Sigmoid colon (tissue), 6 donors: ENCODE measurements at regions not wholly inside any gene's neighbourhood (a gene's known extent, or its start where the extent isn't known, plus 50 kb on each side); places are given as distances from the start of the nearest gene placed in this dataset.

Experiments
- DNase-seq: peaks from one replicate; pipeline ENCODE4 v3.0.0-alpha.2; 2019
- H3K27ac ChIP-seq, 4 donors: fragments of 200-600 bp; sonication (generic); one replicate each; pipeline ENCODE4 v1.5.1; 2016 to 2019; ENCODE audit warnings: mild to moderate bottlenecking in 1 of 4
- H3K27me3 ChIP-seq, 3 donors: fragments of 200-600 bp; sonication (generic); one replicate each; pipeline ENCODE4 v1.5.1; 2019; ENCODE audit warnings: mild to moderate bottlenecking in 1 of 3
- H3K36me3 ChIP-seq, 4 donors: fragments of 200-600 bp; sonication (generic); one replicate each; pipeline ENCODE4 v1.5.1; 2016 to 2019
- H3K4me1 ChIP-seq, 4 donors: fragments of 200-600 bp; sonication (generic); one replicate each; pipeline ENCODE4 v1.5.1; 2017 to 2019
- H3K4me3 ChIP-seq, 4 donors: fragments of 200-600 bp; sonication (generic); one replicate each; pipeline ENCODE4 v1.5.1; 2017 to 2019; ENCODE audit warnings: mild to moderate bottlenecking in 2 of 4, moderate library complexity in 1 of 4
- H3K9me3 ChIP-seq, 4 donors: fragments of 200-600 bp in 3 of 4; sonication (generic) in 3 of 4; one replicate each; pipeline versions ENCODE4 v1.5.1 to v1.6.1; 2013 to 2019
- CTCF ChIP-seq, 4 experiments: fragments of 450-650 bp in 3 of 4; fragments of 200-600 bp in 1 of 4; IDR thresholded peaks; one replicate each; pipeline ENCODE4 v1.5.1; 2016 to 2019; ENCODE audit warnings: antibody characterized with exemption in 4 of 4, mild to moderate bottlenecking in 3 of 4, moderate library complexity in 2 of 4
- EP300 ChIP-seq, 4 donors: sonication (generic); formaldehyde crosslinking; IDR thresholded peaks; one replicate each; pipeline ENCODE4 v1.6.1; 2017; ENCODE audit warnings: antibody characterized with exemption in 4 of 4
- POLR2A ChIP-seq, 2 donors: fragments of 450-650 bp; IDR thresholded peaks; one replicate each; pipeline ENCODE4 v1.6.1; 2016; ENCODE audit warnings: antibody characterized with exemption in 2 of 2, mild to moderate bottlenecking in 2 of 2, moderate library complexity in 2 of 2
- POLR2AphosphoS5 ChIP-seq, 4 donors: sonication (generic); formaldehyde crosslinking; IDR thresholded peaks; one replicate each; pipeline ENCODE4 v1.6.1; 2017; ENCODE audit warnings: antibody characterized with exemption in 4 of 4
- WGBS, 2 donors: extraction: QIAGEN DNeasy Blood & Tissue Kit; methylation state at CpG; one replicate each; pipeline ENCODE4 v1.1.7; 2013; 5-methylcytosine and 5-hydroxymethylcytosine counted together
- intact Hi-C: fragments of 100-400 bp; cut with DNase I; formaldehyde crosslinking; loops from one replicate; pipeline ENCODE4 v1.15.1; 2023
- donor health status: healthy with polysubstance abuse.
- donor health status: healthy.

GRCh38 chr3:151561878-151562277 is 101.0 kb upstream of the IGSF10 start:
- Histone ChIP-seq H3K4me3 (no peak overlapping the region), H3K27ac (no peak overlapping the region), H3K27me3 (no peaks in the 10 kb centered on the region), H3K4me1 (no peaks in the 10 kb centered on the region), H3K9me3 (no peaks in the 10 kb centered on the region), H3K36me3 (no peaks in the 10 kb centered on the region)
- TF ChIP-seq EP300 (IDR thresholded peaks at IDR 0.05) (no peak), CTCF (IDR thresholded peaks at IDR 0.05) (no peak), POLR2AphosphoS5 (IDR thresholded peaks at IDR 0.05) (no peak), POLR2A (IDR thresholded peaks at IDR 0.05) (no peak)
- DNase-seq = no peak
- WGBS, 2 donors = 68 to 74% methylated on average over 3 of the region's 3 CpGs
- intact Hi-C loops = no loop called here

- Histone ChIP-seq H3K4me1 (no peaks in the 10 kb centered on the region), H3K9me3 (no peaks in the 10 kb centered on the region), H3K27me3 (no peaks in the 10 kb centered on the region), H3K4me3 (no peak overlapping the region), H3K36me3 (no peaks in the 10 kb centered on the region), H3K27ac (no peak overlapping the region)
- WGBS, 2 donors = 42 to 53% methylated on average over 2 of the region's 2 CpGs
- DNase-seq = no peak
- TF ChIP-seq EP300 (IDR thresholded peaks at IDR 0.05) (no peak), POLR2A (IDR thresholded peaks at IDR 0.05) (no peak), POLR2AphosphoS5 (IDR thresholded peaks at IDR 0.05) (no peak), CTCF (IDR thresholded peaks at IDR 0.05) (no peak)
- intact Hi-C loops = no loop called here
Observed at GRCh38 chr3:151560738-151561137, 99.9 kb upstream of the IGSF10 start.

- H3K9me3 ChIP-seq = no peaks in the 10 kb centered on the region
- no peaks in the 10 kb centered on the region for H3K36me3 ChIP-seq
- no peaks in the 10 kb centered on the region for H3K4me1 ChIP-seq
- 82 to 85% methylated on average over 5 of the region's 5 CpGs for WGBS, 2 donors
- no peak overlapping the region for H3K4me3 ChIP-seq
- TF ChIP-seq EP300 (IDR thresholded peaks at IDR 0.05) (no peak), POLR2A (IDR thresholded peaks at IDR 0.05) (no peak), POLR2AphosphoS5 (IDR thresholded peaks at IDR 0.05) (no peak), CTCF (IDR thresholded peaks at IDR 0.05) (no peak)
- no peak for DNase-seq
- intact Hi-C loops = no loop called here
- H3K27ac ChIP-seq = no peak overlapping the region
- no peaks in the 10 kb centered on the region for H3K27me3 ChIP-seq
Observed at GRCh38 chr3:151559736-151560135, 98.9 kb upstream of the IGSF10 start.

GRCh38 chr3:151558661-151559060 is 97.8 kb upstream of the IGSF10 start:
- Histone ChIP-seq H3K27ac (no peak overlapping the region), H3K36me3 (no peaks in the 10 kb centered on the region), H3K4me3 (no peak overlapping the region), H3K9me3 (no peaks in the 10 kb centered on the region), H3K27me3 (no peaks in the 10 kb centered on the region), H3K4me1 (no peaks in the 10 kb centered on the region)
- DNase-seq = no peak
- TF ChIP-seq POLR2A (IDR thresholded peaks at IDR 0.05) (no peak), CTCF (IDR thresholded peaks at IDR 0.05) (no peak), POLR2AphosphoS5 (IDR thresholded peaks at IDR 0.05) (no peak), EP300 (IDR thresholded peaks at IDR 0.05) (no peak)
- intact Hi-C loops = no loop called here

GRCh38 chr3:151557068-151557840 is 96.4 kb upstream of the IGSF10 start:
- intact Hi-C loops = no loop called here
- no peak for DNase-seq

More at GRCh38 chr3:151557068-151557840, 96.4 kb upstream of the IGSF10 start:
- H3K27me3 ChIP-seq = no peaks in the 10 kb centered on the region
- WGBS, 2 donors = 64 to 84% methylated on average over 2 of the region's 2 CpGs
- TF ChIP-seq EP300 (IDR thresholded peaks at IDR 0.05) (no peak), POLR2AphosphoS5 (IDR thresholded peaks at IDR 0.05) (no peak), CTCF (IDR thresholded peaks at IDR 0.05) (no peak), POLR2A (IDR thresholded peaks at IDR 0.05) (no peak)
- H3K36me3 ChIP-seq = no peaks in the 10 kb centered on the region
- H3K9me3 ChIP-seq = no peaks in the 10 kb centered on the region
- no peak overlapping the region for H3K27ac ChIP-seq
- no peaks in the 10 kb centered on the region for H3K4me1 ChIP-seq
- no peak overlapping the region for H3K4me3 ChIP-seq
